SKM-1 treated with dmso at 0.1 percent for 144 hours (cell line): ENCODE measurements at regions not wholly inside any gene's neighbourhood (a gene's known extent, or its start where the extent isn't known, plus 50 kb on each side); places are given as distances from the start of the nearest gene placed in this dataset.

Experiments
- DNase-seq: peaks from one replicate; lab custom pipeline; 2025; ENCODE audit not compliant: unreplicated experiment; lab: John Stamatoyannopoulos, UW

GRCh38 chr2:489084-489483, 188.1 kb downstream of the TMEM18 start:
- no peak for DNase-seq

GRCh38 chr2:487186-488079, 189.8 kb downstream of the TMEM18 start:
- DNase-seq, result no peak

DNA sequence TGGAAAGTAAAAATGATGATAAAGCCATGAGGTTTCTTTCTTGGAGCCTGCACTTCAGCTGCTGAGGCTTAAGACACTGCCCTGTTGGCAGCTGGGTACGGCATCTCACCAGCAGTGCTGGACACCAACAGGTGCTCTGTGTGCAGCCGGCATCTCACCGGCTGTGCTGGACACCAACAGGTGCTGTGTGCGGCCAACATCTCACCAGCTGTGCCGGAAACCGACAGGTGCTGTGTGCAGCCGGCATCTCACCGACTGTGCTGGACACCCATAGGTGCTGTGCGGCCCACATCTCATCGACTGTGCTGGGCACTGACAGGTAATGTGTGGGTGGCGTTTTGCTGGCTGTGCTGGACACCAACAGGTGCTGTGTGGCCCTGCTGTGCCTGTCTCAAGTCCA, 190.8 kb downstream of the TMEM18 start:
- DNase-seq, result no peak

DNA sequence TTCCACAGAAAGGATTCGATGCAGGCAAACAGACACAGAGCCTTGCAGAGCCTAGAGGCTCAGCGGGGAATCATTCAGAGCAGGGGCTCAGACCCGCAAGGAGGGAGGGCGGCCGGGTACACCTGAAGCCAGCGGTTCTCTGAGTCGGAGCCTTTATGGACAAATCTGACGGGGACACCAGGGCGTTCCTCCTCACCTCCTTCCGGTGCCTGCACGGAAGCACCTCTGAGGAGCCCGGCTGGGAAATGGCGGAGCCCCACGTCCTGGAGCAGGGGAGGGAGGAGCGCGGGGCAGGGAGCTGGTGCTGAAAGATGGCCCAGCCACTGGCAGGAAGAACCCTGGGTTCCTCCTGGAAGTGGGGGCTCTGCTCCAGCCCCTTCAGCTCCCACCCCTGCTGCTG, 193.5 kb upstream of the ALKAL2 start:
- DNase-seq, result no peak

DNA sequence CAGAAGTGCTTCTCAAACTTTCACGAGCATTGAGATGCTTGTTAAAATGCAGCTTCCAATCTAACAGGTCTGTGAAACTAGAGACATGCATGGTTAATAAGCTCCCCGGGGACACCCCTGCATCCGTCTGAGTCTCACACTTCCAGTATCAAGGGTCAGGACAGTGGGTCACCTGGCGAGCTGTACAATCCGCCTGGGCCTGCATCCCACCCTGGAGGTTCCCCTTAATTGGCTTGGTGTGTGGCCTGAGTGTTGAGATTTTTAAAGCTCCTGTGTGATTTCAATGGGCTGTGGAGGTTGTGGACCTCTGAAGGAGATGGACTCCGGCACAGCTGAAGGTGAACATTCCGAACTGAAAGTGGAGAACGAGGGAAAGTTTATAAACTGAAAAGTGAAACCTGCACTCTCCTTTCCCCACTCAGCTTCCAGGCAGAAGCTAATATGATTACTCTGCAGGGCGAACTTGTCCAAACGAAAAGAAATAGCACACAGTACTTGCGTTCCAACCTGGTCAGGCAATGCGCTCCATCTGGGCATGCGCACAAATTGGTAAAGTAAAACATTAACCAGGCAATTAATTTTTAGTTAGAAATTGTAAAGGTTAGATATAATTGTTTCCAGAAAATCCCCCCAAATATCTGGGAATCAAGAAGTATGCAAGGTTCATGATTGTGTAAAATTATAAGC, 191.7 kb upstream of the ALKAL2 start:
- no peak for DNase-seq

GRCh38 chr2:479031-479430, 191.1 kb upstream of the ALKAL2 start:
- DNase-seq, result no peak

GRCh38 chr2:471560-471959, 183.7 kb upstream of the ALKAL2 start:
- no peak for DNase-seq

DNA sequence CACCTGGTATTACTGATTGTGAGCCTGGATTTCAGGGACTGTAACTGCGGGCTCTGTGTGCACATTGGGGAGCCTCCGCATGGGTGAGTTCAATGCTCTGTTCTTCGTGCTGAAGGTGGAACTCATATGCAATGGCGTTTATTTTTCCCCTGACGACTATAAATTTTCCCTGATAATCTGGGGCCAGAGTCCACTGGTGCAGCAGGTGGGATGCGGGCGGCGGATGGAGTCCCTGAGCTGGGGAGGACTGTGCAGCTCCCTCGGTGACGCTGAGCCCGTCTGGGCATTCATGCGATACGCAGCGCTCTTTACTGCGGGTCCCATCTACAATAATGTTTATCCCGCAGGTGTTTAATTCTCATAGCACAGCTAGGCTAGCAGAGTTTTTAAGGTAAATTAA, 181.6 kb upstream of the ALKAL2 start:
- DNase-seq, result no peak

DNA sequence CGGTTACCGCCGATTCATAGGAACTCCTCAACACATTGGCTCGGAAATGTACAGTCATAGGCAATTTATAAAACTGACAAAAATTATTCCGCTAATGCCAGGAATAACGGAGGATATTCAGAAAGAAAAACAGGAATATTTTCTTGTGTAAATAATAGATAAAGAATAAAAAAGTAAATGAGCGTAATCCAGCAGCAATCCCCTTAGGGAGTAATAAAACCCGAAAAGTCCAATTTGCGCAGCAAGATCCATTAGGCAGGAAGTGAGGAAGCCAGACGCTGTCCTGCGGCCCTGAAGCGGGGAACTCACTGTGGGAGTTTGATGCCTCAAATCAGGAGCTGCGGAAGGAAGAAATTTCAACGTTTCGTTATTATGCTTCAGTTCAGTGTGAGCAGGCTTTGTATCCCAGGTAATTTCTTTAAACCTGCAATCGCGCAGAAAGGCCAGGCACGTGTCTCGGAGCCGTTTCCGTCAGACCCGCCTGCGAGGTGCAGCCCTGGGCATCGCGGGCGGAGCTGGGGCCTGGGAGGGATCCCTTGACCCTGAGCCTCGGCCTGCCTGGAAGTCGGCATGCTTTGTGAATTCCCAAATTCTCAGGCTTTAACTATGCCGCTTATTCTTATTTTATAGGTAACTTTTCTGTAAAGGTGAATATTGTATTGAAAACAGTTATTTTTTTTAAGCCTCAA, 180.9 kb upstream of the ALKAL2 start:
- DNase-seq, result no peak

DNA sequence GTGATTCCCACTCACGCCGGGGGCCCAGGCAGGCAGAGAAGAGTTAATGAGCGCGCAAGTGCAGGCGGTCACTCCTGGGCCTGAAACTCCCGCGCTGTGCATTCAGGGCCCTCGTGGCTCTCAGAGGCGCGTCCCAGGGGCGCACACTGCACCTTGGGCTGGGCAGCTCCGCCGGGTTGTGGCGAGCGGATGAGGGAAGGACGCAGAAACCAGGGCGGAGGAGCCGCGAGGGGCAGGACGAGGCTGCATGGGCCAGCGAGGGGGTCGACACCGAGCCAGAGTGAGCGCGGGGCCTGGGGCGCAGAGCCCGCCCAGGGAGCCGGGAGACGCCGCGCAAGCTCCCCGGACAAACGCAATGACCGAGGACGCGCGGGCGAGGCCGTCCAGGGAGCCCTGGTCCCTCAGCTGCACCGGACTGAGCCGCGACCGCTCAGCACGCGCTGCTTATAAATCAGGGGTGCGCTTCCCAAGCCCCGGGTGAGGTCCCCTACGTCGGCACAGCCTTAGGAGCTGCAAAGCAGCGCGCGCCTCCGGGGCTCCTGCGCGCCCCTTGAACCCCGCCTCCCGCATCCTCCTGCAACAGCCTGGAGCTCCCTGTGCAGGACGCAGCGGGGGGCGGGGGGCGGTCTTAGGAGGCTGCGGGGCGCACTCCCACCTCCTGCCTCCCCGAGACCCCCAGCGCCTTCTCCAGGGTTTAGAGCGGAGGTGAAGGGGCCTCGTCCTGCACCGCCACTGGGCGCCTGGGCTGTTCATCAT, 180.2 kb upstream of the ALKAL2 start:
- DNase-seq, result no peak

GRCh38 chr2:467543-467891, 179.6 kb upstream of the ALKAL2 start:
- no peak for DNase-seq

- no peak for DNase-seq
These were observed 179.2 kb upstream of the ALKAL2 start for GRCh38 chr2:467101-467500.

GRCh38 chr2:464562-465309, 176.8 kb upstream of the ALKAL2 start:
- DNase-seq, result no peak

- peak; percentile 37 for DNase-seq
These were observed 173.0 kb upstream of the ALKAL2 start for GRCh38 chr2:460861-461260.

DNA sequence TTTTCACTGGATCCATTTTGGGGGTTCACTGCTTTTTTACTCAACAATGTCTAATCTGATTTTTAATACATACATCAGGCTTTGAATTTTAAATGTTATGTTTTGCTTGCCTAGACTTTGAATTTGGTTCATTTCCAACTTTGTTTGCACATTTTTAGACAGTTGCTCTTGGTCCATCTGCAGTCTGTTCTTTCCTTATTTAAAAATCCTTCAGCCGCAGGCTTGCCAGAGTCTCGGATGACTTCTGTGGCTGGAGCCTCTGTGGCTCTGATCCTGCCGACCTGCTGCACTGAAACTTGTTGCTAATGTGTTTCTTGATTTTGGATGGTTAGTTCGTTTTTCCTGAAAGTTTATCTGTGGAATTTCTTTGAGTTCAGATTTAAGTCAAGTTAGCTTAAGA, 172.0 kb upstream of the ALKAL2 start:
- no peak for DNase-seq

DNA sequence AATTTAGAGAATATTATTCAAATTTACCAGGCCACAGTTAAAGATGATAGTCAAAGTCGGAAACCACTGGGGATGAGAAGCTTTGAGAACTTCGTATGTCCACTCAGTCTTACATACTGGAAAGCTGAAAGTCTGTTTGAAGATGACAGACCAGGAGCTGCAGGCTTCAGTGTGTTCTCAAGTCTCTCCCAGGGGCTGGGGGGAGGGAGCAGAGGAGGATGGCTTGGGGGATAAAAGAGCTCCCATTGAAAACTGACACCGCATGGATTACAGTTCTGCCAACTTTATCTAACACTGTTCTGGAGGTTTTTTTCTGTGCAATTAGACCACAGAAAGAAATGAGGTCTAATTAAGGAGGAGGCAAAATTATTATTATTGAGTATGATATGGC, 170.5 kb upstream of the ALKAL2 start:
- no peak for DNase-seq

DNA sequence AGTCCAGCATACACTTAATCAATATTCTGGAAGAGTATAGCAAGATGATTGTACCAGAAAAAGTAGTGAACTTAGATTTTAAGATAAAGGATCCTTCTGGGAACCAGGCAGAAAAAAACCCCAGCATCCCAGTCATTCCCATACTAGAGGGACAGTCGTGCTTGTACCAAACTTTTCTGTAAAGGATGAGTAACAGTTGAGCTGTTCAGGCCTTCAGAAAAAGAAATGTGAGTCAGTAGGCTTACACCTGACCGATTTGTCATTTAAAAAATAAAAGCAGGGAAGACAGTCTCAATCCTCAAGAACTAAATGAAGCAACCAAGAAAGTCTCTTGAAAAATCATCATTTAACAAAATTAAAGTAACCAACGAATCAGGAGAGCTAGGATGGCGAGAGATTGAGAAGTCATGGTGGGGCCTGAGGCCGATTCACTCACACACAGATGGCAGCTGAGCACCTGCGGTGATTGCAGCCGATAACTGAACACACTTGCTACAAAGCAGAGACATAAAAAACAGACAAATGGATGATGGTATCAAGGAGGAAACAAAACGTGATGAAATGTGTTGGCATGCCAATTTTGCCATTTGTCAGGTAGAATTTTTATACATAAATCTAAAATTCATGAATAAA, 170.0 kb upstream of the ALKAL2 start:
- no peak for DNase-seq

GRCh38 chr2:457262-457661, 169.4 kb upstream of the ALKAL2 start:
- DNase-seq, result no peak

- DNase-seq, result no peak
These were observed 168.0 kb upstream of the ALKAL2 start for GRCh38 chr2:455913-456312.

GRCh38 chr2:455015-455705, 167.3 kb upstream of the ALKAL2 start:
- DNase-seq, result no peak
